Stomach (tissue), 4 donors: ENCODE measurements at regions not wholly inside any gene's neighbourhood (a gene's known extent, or its start where the extent isn't known, plus 50 kb on each side); places are given as distances from the start of the nearest gene placed in this dataset.

Source experiments
- EP300 ChIP-seq: sonication (generic); formaldehyde crosslinking; IDR thresholded peaks from one replicate; pipeline ENCODE4 v1.6.1; 2017; ENCODE audit warnings: antibody characterized with exemption
- POLR2A ChIP-seq, 4 donors: fragments of 450-650 bp; IDR thresholded peaks; one replicate each; pipeline ENCODE4 v1.6.1; 2016; ENCODE audit warnings: antibody characterized with exemption in 4 of 4, control low read depth in 2 of 4, mild to moderate bottlenecking in 1 of 4, moderate library complexity in 1 of 4
- POLR2AphosphoS5 ChIP-seq, 3 donors: sonication (generic); formaldehyde crosslinking; IDR thresholded peaks; one replicate each; pipeline ENCODE4 v1.6.1; 2016; ENCODE audit warnings: antibody characterized with exemption in 3 of 3
- TF ChIP-seq, protein P1 (sequence below), 7 experiments: fragments of 450-650 bp in 4 of 7; fragments of 200-600 bp in 3 of 7; sonication (generic) in 3 of 7; IDR thresholded peaks; one replicate each; pipeline ENCODE4 v1.5.1; 2016 to 2019; ENCODE audit warnings: antibody characterized with exemption in 7 of 7, control low read depth in 2 of 7, mild to moderate bottlenecking in 1 of 7

DNA sequence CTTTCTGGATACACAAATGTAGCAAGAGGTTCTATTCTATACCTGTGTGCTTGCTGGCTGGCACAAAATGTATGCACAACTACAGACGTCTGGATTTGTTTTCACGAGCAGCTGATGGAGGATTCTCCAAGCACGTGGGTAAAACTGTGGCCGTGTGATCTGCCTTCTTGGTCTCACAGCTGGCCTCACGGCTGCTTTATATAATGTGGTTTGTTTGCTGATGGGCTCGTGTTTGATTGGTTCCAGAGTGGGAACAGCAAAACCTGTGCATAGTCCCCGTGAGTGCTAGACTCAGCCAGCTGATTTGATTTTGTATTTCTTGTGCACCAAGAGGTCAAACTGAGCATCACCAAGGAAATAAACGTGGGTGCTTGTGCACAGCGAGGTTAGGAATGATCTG lies 262.6 kb upstream of the RPS6KA3 start:
- no peak for TF ChIP-seq POLR2A (IDR thresholded peaks at IDR 0.05)
- TF ChIP-seq, protein P1, sequence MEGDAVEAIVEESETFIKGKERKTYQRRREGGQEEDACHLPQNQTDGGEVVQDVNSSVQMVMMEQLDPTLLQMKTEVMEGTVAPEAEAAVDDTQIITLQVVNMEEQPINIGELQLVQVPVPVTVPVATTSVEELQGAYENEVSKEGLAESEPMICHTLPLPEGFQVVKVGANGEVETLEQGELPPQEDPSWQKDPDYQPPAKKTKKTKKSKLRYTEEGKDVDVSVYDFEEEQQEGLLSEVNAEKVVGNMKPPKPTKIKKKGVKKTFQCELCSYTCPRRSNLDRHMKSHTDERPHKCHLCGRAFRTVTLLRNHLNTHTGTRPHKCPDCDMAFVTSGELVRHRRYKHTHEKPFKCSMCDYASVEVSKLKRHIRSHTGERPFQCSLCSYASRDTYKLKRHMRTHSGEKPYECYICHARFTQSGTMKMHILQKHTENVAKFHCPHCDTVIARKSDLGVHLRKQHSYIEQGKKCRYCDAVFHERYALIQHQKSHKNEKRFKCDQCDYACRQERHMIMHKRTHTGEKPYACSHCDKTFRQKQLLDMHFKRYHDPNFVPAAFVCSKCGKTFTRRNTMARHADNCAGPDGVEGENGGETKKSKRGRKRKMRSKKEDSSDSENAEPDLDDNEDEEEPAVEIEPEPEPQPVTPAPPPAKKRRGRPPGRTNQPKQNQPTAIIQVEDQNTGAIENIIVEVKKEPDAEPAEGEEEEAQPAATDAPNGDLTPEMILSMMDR (IDR thresholded peaks at IDR 0.05), result no peak
- TF ChIP-seq EP300, result no peak
- no peak for TF ChIP-seq POLR2AphosphoS5 (IDR thresholded peaks at IDR 0.05)
